PC-9 (cell line): ENCODE measurements at regions not wholly inside any gene's neighbourhood (a gene's known extent, or its start where the extent isn't known, plus 50 kb on each side); places are given as distances from the start of the nearest gene placed in this dataset.

ENCODE experiments used
- BruUV-seq: library from RNA; stranded (reverse); fragments of 400-500 nt; replicated peaks from 2 replicates; lab custom pipeline; 2021; lab: Mats Ljungman, UMichigan
- CTCF ChIA-PET: fragments of 300-600 bp; sonication (Branson Sonifier 250); formaldehyde crosslinking; loops from one replicate; lab custom pipeline; 2022; ENCODE audit warnings: antibody characterized with exemption; lab: Charles Lee
- POLR2A ChIA-PET: fragments of 300-600 bp; sonication (Branson Sonifier 250); formaldehyde crosslinking; loops from one replicate; lab custom pipeline; 2022; ENCODE audit warnings: antibody characterized with exemption; ENCODE audit not compliant: unreplicated experiment; lab: Charles Lee
- DNase-seq, 2 experiments: peaks; one replicate each; pipeline versions ENCODE4 v3.0.0 to v3.0.0-alpha.2; 2015 to 2022; ENCODE audit warnings: mixed read lengths in 1 of 2
- H2AFZ ChIP-seq: fragments of 200-600 bp; sonication (generic); 2 replicates; pipeline ENCODE4 v1.8.1; 2017; ENCODE audit warnings: antibody characterized with exemption
- H3F3A ChIP-seq: fragments of 200-600 bp; sonication (generic); 2 replicates; pipeline ENCODE4 v1.8.1; 2017; ENCODE audit warnings: antibody characterized with exemption, mild to moderate bottlenecking, low read depth; ENCODE audit not compliant: insufficient read depth
- H3K27ac ChIP-seq: fragments of 200-600 bp; sonication (generic); 2 replicates; pipeline ENCODE4 v1.6.1; 2016; ENCODE audit warnings: mixed run types
- H3K27me3 ChIP-seq: fragments of 200-600 bp; sonication (generic); 2 replicates; pipeline ENCODE4 v1.6.1; 2016; ENCODE audit warnings: low read depth, mixed run types; ENCODE audit not compliant: insufficient read depth
- H3K36me3 ChIP-seq: fragments of 200-600 bp; sonication (generic); 2 replicates; pipeline ENCODE4 v1.6.1; 2016; ENCODE audit warnings: low read depth, mixed run types
- H3K4me1 ChIP-seq: fragments of 200-600 bp; sonication (generic); replicated peaks from 2 replicates; pipeline ENCODE4 v1.6.1; 2016; ENCODE audit warnings: mixed run types; ENCODE audit not compliant: insufficient read depth
- H3K4me2 ChIP-seq: fragments of 200-600 bp; sonication (generic); 2 replicates; pipeline ENCODE4 v1.6.1; 2017; ENCODE audit warnings: mixed run types
- H3K4me3 ChIP-seq: fragments of 200-600 bp; sonication (generic); 2 replicates; pipeline ENCODE4 v1.6.1; 2016; ENCODE audit warnings: mixed run types
- H3K79me2 ChIP-seq: fragments of 200-600 bp; sonication (generic); 2 replicates; pipeline ENCODE4 v1.6.1; 2017; ENCODE audit warnings: low read depth, mixed run types
- H3K9me2 ChIP-seq: fragments of 200-600 bp; sonication (generic); 2 replicates; pipeline ENCODE4 v1.8.1; 2017; ENCODE audit warnings: mild to moderate bottlenecking; ENCODE audit not compliant: insufficient read depth
- H3K9me3 ChIP-seq: fragments of 200-600 bp; sonication (generic); 2 replicates; pipeline ENCODE4 v1.8.1; 2016; ENCODE audit warnings: low read depth; ENCODE audit not compliant: insufficient read depth
- H4K20me1 ChIP-seq: fragments of 200-600 bp; sonication (generic); 2 replicates; pipeline ENCODE4 v1.8.1; 2017; ENCODE audit not compliant: insufficient read depth
- EZH2 ChIP-seq: fragments of 200-600 bp; sonication (generic); IDR thresholded peaks from 2 replicates; pipeline ENCODE4 v1.8.0; 2017; ENCODE audit warnings: antibody characterized with exemption, low read depth
- intact Hi-C: fragments of 100-400 bp; cut with micrococcal nuclease; formaldehyde crosslinking; loops from one replicate; pipeline ENCODE4 v1.10.0; 2022; ENCODE audit not compliant: unreplicated experiment
- TF ChIP-seq, protein P1 (sequence below): fragments of 200-600 bp; sonication (generic); conservative IDR thresholded peaks from 2 replicates; pipeline ENCODE4 v1.6.1; 2017; ENCODE audit warnings: mixed run types, antibody characterized with exemption, mild to moderate bottlenecking, moderate library complexity

- Histone ChIP-seq H3K9me3 (no peaks in the 10 kb centered on the region), H3K4me1 (0 out of 2 replicates have a peak, but pooled peaks cover 5% of the 10 kb centered on the region), H2AFZ (no peak overlapping the region), H3K27me3 (no peaks in the 10 kb centered on the region), H3K4me3 (no peak overlapping the region), H3F3A (no peaks in the 10 kb centered on the region), H3K9me2 (no peaks in the 10 kb centered on the region), H4K20me1 (no peaks in the 10 kb centered on the region), H3K4me2 (no peak overlapping the region), H3K79me2 (no peaks in the 10 kb centered on the region), H3K36me3 (no peaks in the 10 kb centered on the region), H3K27ac (no peak overlapping the region)
- TF ChIP-seq EZH2 = no peak
- TF ChIP-seq, protein P1, sequence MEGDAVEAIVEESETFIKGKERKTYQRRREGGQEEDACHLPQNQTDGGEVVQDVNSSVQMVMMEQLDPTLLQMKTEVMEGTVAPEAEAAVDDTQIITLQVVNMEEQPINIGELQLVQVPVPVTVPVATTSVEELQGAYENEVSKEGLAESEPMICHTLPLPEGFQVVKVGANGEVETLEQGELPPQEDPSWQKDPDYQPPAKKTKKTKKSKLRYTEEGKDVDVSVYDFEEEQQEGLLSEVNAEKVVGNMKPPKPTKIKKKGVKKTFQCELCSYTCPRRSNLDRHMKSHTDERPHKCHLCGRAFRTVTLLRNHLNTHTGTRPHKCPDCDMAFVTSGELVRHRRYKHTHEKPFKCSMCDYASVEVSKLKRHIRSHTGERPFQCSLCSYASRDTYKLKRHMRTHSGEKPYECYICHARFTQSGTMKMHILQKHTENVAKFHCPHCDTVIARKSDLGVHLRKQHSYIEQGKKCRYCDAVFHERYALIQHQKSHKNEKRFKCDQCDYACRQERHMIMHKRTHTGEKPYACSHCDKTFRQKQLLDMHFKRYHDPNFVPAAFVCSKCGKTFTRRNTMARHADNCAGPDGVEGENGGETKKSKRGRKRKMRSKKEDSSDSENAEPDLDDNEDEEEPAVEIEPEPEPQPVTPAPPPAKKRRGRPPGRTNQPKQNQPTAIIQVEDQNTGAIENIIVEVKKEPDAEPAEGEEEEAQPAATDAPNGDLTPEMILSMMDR = no peak
- intact Hi-C loops = loop anchor here (10.0 kb wide), 2 partner anchors 164 to 234 kb away; partner anchors contain the start of gene RASGEF1B
- BruUV-seq = no TSS peak
- DNase-seq = no peak
- POLR2A ChIA-PET = no interaction called here
- CTCF ChIA-PET = no interaction called here
These were observed 167.5 kb upstream of the RASGEF1B start for GRCh38 chr4:81639248-81639647.

DNA sequence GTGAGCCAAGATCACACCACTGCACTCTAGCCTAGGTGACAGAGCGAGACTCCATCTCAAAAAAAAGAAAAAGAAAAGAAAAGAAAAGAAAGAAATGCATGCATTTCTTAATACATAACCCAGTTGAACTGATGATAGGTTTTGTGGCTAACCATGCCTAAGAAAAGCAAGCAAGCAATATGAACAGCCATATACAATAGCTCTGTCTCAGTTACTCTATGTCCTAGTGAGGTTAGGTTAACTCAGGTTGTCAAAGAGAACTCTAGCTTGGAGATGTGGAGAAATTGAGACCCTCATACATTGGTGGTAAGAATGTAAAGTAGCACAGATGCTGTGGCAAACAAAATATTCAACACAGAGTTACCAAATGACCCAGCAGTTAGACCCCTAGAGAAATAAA lies 167.0 kb upstream of the RASGEF1B start:
- TF ChIP-seq, protein P1 = no peak
- no peaks in the 10 kb centered on the region for H3K9me2 ChIP-seq
- no peaks in the 10 kb centered on the region for H4K20me1 ChIP-seq
- no peaks in the 10 kb centered on the region for H3K79me2 ChIP-seq
- 0 out of 2 replicates have a peak, but pooled peaks cover 5% of the 10 kb centered on the region for H3K4me1 ChIP-seq
- H3K27ac ChIP-seq = no peak overlapping the region
- DNase-seq = no peak
- no peak overlapping the region for H3K4me3 ChIP-seq
- no TSS peak for BruUV-seq
- no peaks in the 10 kb centered on the region for H3F3A ChIP-seq
- ChIA-PET POLR2A (no interaction called here), CTCF (no interaction called here)
- intact Hi-C loops = loop anchor here (10.0 kb wide), 2 partner anchors 164 to 234 kb away; partner anchors contain the start of gene RASGEF1B
- H3K27me3 ChIP-seq = no peaks in the 10 kb centered on the region
- H3K4me2 ChIP-seq = no peak overlapping the region
- no peak overlapping the region for H2AFZ ChIP-seq
- H3K9me3 ChIP-seq = no peaks in the 10 kb centered on the region
- H3K36me3 ChIP-seq = no peaks in the 10 kb centered on the region

DNA sequence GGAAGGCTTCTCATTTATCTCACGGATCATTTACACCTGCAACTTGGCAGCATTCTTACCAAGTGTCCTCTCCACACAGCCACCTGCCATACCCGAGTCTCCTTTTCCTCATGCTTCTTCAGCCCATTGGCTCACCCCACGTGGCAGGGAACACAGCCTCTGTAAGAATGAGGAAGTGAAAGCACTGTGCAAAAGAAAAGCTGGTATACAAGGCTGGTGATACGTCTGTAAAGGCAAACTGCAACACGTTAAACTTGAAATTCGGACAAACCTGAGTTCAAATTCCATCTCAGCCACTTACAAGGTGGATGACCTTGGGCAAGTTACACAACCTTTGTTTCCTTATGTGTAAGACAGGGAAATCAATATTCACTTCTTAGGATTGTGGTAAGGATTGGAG lies 164.0 kb upstream of the RASGEF1B start:
- H3K79me2 ChIP-seq = no peaks in the 10 kb centered on the region
- H2AFZ ChIP-seq = 0 out of 2 replicates have a peak overlapping the region, but pooled peaks have one; percentile 17
- BruUV-seq = no TSS peak
- H3K9me3 ChIP-seq = no peaks in the 10 kb centered on the region
- no peaks in the 10 kb centered on the region for H3K9me2 ChIP-seq
- H3K4me1 ChIP-seq = 0 out of 2 replicates have a peak, but pooled peaks cover 5% of the 10 kb centered on the region
- no peaks in the 10 kb centered on the region for H4K20me1 ChIP-seq
- intact Hi-C loops = loop anchor here (10.0 kb wide), 2 partner anchors 161 to 231 kb away; partner anchors contain the start of gene RASGEF1B
- peak overlapping the region; percentile 57 for H3K27ac ChIP-seq
- CTCF ChIA-PET = no interaction called here
- 0 out of 2 replicates have a peak overlapping the region, but pooled peaks have one; percentile 9 for H3K4me2 ChIP-seq
- TF ChIP-seq, protein P1 = no peak
- no peak for TF ChIP-seq EZH2
- H3K27me3 ChIP-seq = no peaks in the 10 kb centered on the region
- POLR2A ChIA-PET = no interaction called here
- no peaks in the 10 kb centered on the region for H3F3A ChIP-seq
- H3K36me3 ChIP-seq = no peaks in the 10 kb centered on the region
- no peak overlapping the region for H3K4me3 ChIP-seq
- peak; percentile 14 to 78 for DNase-seq
